ENCODE measurements at regions not wholly inside any gene's neighbourhood (a gene's known extent, or its start where the extent isn't known, plus 50 kb on each side); places are given as distances from the start of the nearest gene placed in this dataset.

- TF ChIP-seq CTCF (IDR thresholded peaks at IDR 0.05; ENCODE audit: insufficient read depth, low read length, poor library complexity, severe bottlenecking) (no peak), EZH2phosphoT487 (conservative IDR thresholded peaks at IDR 0.05; ENCODE audit: low read length) (no peak)
Observed at GRCh38 chr2:180115269-180115668, 108.2 kb upstream of the CWC22 start.

Data from SU-DHL-6 (cell line).